Karpas-422 (cell line): ENCODE measurements at regions not wholly inside any gene's neighbourhood (a gene's known extent, or its start where the extent isn't known, plus 50 kb on each side); places are given as distances from the start of the nearest gene placed in this dataset.

ENCODE experiments used
- DNase-seq: peaks from one replicate; pipeline ENCODE4 v3.0.0-alpha.2; 2015
- H2AFZ ChIP-seq: fragments of 200-600 bp; sonication (generic); 2 replicates; pipeline ENCODE4 v1.6.1; 2014; ENCODE audit warnings: antibody characterized with exemption, low read length, mixed read lengths
- H3K27ac ChIP-seq: fragments of 200-600 bp; sonication (generic); 2 replicates; pipeline ENCODE4 v1.5.1; 2014; ENCODE audit warnings: mild to moderate bottlenecking, low read length, moderate library complexity
- H3K27me3 ChIP-seq: fragments of 200-600 bp; sonication (generic); 2 replicates; pipeline ENCODE4 v1.6.1; 2014; ENCODE audit warnings: low read length, mixed read lengths
- H3K36me3 ChIP-seq: fragments of 200-600 bp; sonication (generic); 2 replicates; pipeline ENCODE4 v1.6.1; 2014; ENCODE audit warnings: low read length, mixed read lengths; ENCODE audit not compliant: insufficient read depth
- H3K4me1 ChIP-seq: fragments of 200-600 bp; sonication (generic); 2 replicates; pipeline ENCODE4 v1.6.1; 2014; ENCODE audit warnings: mild to moderate bottlenecking, low read length, mixed read lengths
- H3K4me2 ChIP-seq: fragments of 200-600 bp; sonication (generic); 2 replicates; pipeline ENCODE4 v1.6.1; 2014; ENCODE audit warnings: low read length, low read depth, mild to moderate bottlenecking; ENCODE audit not compliant: poor library complexity, severe bottlenecking
- H3K4me3 ChIP-seq: fragments of 200-600 bp; sonication (generic); 2 replicates; pipeline ENCODE4 v1.5.1; 2014; ENCODE audit warnings: mild to moderate bottlenecking, antibody characterized with exemption, low read length, mixed read lengths
- H3K79me2 ChIP-seq: fragments of 200-600 bp; sonication (generic); 2 replicates; pipeline ENCODE4 v1.6.1; 2014; ENCODE audit warnings: mild to moderate bottlenecking, low read length, mixed read lengths
- H3K9ac ChIP-seq: fragments of 200-600 bp; sonication (generic); 2 replicates; pipeline ENCODE4 v1.6.0; 2014; ENCODE audit warnings: low read length
- H3K9me2 ChIP-seq: fragments of 200-600 bp; sonication (generic), shearing (Covaris generic); replicated peaks from 2 replicates; pipeline ENCODE4 v1.6.0; 2014; ENCODE audit warnings: mild to moderate bottlenecking, low read length, moderate library complexity; ENCODE audit not compliant: insufficient read depth
- H3K9me3 ChIP-seq: fragments of 300-700, 200-600 bp; sonication (generic); 2 replicates; pipeline ENCODE4 v1.6.1; 2014; ENCODE audit warnings: low read length, mixed read lengths
- H4K20me1 ChIP-seq: fragments of 200-600 bp; sonication (generic); 2 replicates; pipeline ENCODE4 v1.6.1; 2014; ENCODE audit warnings: mild to moderate bottlenecking, antibody characterized with exemption, low read length, low read depth; ENCODE audit not compliant: insufficient read depth

DNA sequence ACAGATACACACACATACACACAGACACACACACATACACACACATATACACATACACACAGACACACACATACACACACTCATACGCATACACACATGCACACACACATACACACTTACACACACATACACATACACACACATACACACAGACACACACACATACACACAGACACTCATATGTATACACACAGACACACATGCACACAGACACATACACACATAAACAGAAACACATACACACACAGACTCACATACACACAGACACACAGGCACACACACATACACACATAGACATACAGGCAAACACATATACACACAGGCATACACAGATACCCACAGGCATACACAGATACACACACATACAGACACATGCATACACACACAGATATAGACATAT is 143.9 kb upstream of the LYZL2 start:
- H3K9me2 ChIP-seq, result no peaks in the 10 kb centered on the region

DNA sequence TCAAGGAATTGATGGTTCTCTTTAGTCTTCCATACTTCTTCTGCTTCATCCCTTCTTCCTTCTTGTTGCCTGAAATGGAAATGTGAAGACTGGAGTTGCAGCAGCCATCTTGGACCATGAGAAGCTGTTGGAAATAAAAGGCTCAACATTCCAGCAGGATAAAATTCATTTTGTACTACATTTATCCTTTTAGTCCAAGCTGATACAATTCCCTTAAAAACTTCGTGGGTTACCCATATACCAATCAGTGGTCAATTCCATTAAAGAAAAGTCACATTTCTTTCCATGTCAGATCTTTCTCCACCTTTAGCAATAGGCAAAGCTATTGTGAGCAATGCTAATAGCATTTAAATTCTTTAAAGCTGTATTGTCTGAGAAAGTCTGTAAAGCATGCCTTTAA is 141.3 kb upstream of the LYZL2 start:
- Histone ChIP-seq H3K79me2 (no peaks in the 10 kb centered on the region), H2AFZ (no peak overlapping the region), H3K4me2 (no peak overlapping the region)

More for the DNA sequence above, 143.9 kb upstream of the LYZL2 start:
- H3K4me1 ChIP-seq, result no peaks in the 10 kb centered on the region
- H3K4me2 ChIP-seq, result no peak overlapping the region
- H3K4me3 ChIP-seq, result no peak overlapping the region
- no peaks in the 10 kb centered on the region for H4K20me1 ChIP-seq
- peaks cover 6% of the 10 kb centered on the region; the same call in 1 of the 2 replicates for H3K9me3 ChIP-seq
- H3K27ac ChIP-seq, result no peak overlapping the region
- H3K27me3 ChIP-seq, result peaks cover 5% of the 10 kb centered on the region; the same call in 1 of the 2 replicates
- no peak overlapping the region for H2AFZ ChIP-seq
- no peaks in the 10 kb centered on the region for H3K79me2 ChIP-seq
- H3K36me3 ChIP-seq, result no peaks in the 10 kb centered on the region
- no peak overlapping the region for H3K9ac ChIP-seq
- no peak for DNase-seq

GRCh38 chr10:30770229-30770628 is 140.7 kb upstream of the LYZL2 start:
- Histone ChIP-seq H3K36me3 (no peaks in the 10 kb centered on the region), H3K27ac (no peak overlapping the region), H2AFZ (no peak overlapping the region)

More for the DNA sequence above, 141.3 kb upstream of the LYZL2 start:
- Histone ChIP-seq H3K9me2 (no peaks in the 10 kb centered on the region), H3K9ac (no peak overlapping the region), H4K20me1 (no peaks in the 10 kb centered on the region), H3K9me3 (peaks cover 6% of the 10 kb centered on the region; the same call in 1 of the 2 replicates), H3K4me1 (peaks cover 3% of the 10 kb centered on the region), H3K27ac (no peak overlapping the region), H3K4me3 (no peak overlapping the region), H3K27me3 (peaks cover 5% of the 10 kb centered on the region; the same call in 1 of the 2 replicates), H3K36me3 (no peaks in the 10 kb centered on the region)
- DNase-seq, result no peak

GRCh38 chr10:30769361-30769760 is 139.8 kb upstream of the LYZL2 start:
- peaks cover 5% of the 10 kb centered on the region; the same call in 1 of the 2 replicates for H3K27me3 ChIP-seq
- no peaks in the 10 kb centered on the region for H3K9me2 ChIP-seq
- H2AFZ ChIP-seq, result no peak overlapping the region
- no peak overlapping the region for H3K27ac ChIP-seq
- H3K79me2 ChIP-seq, result no peaks in the 10 kb centered on the region
- no peak overlapping the region for H3K4me3 ChIP-seq
- H3K9me3 ChIP-seq, result peaks cover 6% of the 10 kb centered on the region; the same call in 1 of the 2 replicates
- peaks cover 15% of the 10 kb centered on the region for H3K4me1 ChIP-seq
- H3K36me3 ChIP-seq, result no peaks in the 10 kb centered on the region
- H3K4me2 ChIP-seq, result no peak overlapping the region
- H3K9ac ChIP-seq, result no peak overlapping the region
- no peaks in the 10 kb centered on the region for H4K20me1 ChIP-seq
- DNase-seq, result no peak

More at GRCh38 chr10:30770229-30770628, 140.7 kb upstream of the LYZL2 start:
- Histone ChIP-seq H3K79me2 (no peaks in the 10 kb centered on the region), H3K9me3 (peaks cover 6% of the 10 kb centered on the region; the same call in 1 of the 2 replicates), H4K20me1 (no peaks in the 10 kb centered on the region), H3K9me2 (no peaks in the 10 kb centered on the region), H3K4me1 (peaks cover 9% of the 10 kb centered on the region), H3K4me2 (no peak overlapping the region), H3K9ac (no peak overlapping the region), H3K27me3 (peaks cover 5% of the 10 kb centered on the region; the same call in 1 of the 2 replicates), H3K4me3 (no peak overlapping the region)
- DNase-seq, result no peak

GRCh38 chr10:30765616-30766015 is 136.1 kb upstream of the LYZL2 start:
- Histone ChIP-seq H3K27ac (no peak overlapping the region), H3K4me2 (peak overlapping the region; percentile 26), H3K9me2 (no peaks in the 10 kb centered on the region), H3K36me3 (no peaks in the 10 kb centered on the region), H3K4me1 (peaks cover 15% of the 10 kb centered on the region), H3K27me3 (peaks cover 5% of the 10 kb centered on the region; the same call in 1 of the 2 replicates), H3K79me2 (no peaks in the 10 kb centered on the region), H3K4me3 (no peak overlapping the region), H3K9ac (no peak overlapping the region), H4K20me1 (no peaks in the 10 kb centered on the region), H3K9me3 (peaks cover 4% of the 10 kb centered on the region; the same call in 1 of the 2 replicates), H2AFZ (no peak overlapping the region)
- peak; percentile 51 for DNase-seq

DNA sequence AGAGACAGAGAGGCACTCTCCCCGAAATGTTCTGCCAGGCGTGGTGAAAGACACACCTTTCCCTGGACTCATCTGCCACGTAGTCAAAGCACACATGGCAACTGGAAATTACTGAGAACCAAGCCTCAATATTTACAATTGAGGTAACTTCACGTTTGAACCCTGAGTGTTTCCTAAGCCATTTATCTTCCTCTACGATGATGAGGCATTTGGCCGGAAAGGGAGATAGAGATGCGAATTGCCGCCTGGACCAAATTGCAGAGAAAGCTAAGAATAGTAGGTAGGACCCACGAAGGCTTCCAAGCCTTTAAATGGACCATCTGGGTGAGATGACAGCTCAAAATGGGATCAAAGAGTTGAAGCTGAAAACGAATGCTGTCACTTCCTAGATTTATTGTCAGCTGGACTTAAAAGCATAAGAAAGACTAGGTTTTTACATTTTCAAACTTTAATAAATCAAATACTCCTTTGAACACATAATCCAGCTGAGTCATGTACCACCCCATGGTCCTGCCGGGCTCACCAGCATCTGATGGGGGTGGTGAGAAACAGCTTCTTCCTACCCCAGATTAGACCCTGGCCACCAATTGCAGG is 135.6 kb upstream of the LYZL2 start:
- H3K27me3 ChIP-seq, result peaks cover 2% of the 10 kb centered on the region; the same call in 1 of the 2 replicates
- no peak overlapping the region for H2AFZ ChIP-seq
- no peak overlapping the region for H3K4me3 ChIP-seq
- H3K79me2 ChIP-seq, result no peaks in the 10 kb centered on the region
- H4K20me1 ChIP-seq, result no peaks in the 10 kb centered on the region
- DNase-seq, result no peak
- no peaks in the 10 kb centered on the region for H3K36me3 ChIP-seq
- H3K4me1 ChIP-seq, result peaks cover 15% of the 10 kb centered on the region
- H3K27ac ChIP-seq, result no peak overlapping the region
- no peak overlapping the region for H3K9ac ChIP-seq
- no peaks in the 10 kb centered on the region for H3K9me2 ChIP-seq
- no peaks in the 10 kb centered on the region for H3K9me3 ChIP-seq
- peak overlapping the region; percentile 26 for H3K4me2 ChIP-seq

- H3K4me1 ChIP-seq, result peaks cover 21% of the 10 kb centered on the region
- no peak overlapping the region for H2AFZ ChIP-seq
- no peak overlapping the region for H3K4me2 ChIP-seq
- no peak overlapping the region for H3K9ac ChIP-seq
- no peaks in the 10 kb centered on the region for H4K20me1 ChIP-seq
- H3K9me3 ChIP-seq, result no peaks in the 10 kb centered on the region
- H3K36me3 ChIP-seq, result no peaks in the 10 kb centered on the region
- H3K79me2 ChIP-seq, result no peaks in the 10 kb centered on the region
- no peaks in the 10 kb centered on the region for H3K9me2 ChIP-seq
- no peak overlapping the region for H3K27ac ChIP-seq
- no peak overlapping the region for H3K4me3 ChIP-seq
- H3K27me3 ChIP-seq, result no peaks in the 10 kb centered on the region
- no peak for DNase-seq
Measured at GRCh38 chr10:30763918-30764317, 134.4 kb upstream of the LYZL2 start.

DNA sequence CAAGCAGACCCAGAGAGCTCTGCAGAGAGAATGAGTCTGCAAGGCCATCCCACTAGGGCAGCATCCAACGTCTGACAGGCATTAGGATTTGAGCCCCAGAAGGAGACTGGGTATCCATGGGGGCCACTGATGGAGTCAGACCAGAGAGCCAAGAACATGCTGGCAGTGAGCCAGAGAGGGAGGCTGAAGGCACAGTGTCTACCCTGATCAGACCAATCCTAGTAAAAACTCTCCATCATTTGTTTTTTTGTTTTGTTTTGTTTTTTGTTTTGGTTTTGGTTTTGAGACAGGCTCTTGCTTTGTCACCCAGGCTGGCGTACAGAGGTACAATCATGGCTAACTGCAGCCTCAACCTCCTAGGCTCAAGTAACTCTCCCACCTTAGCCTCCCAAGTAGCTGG is 133.1 kb upstream of the LYZL2 start:
- Histone ChIP-seq H3K9ac (no peak overlapping the region), H3K9me2 (no peaks in the 10 kb centered on the region), H3K9me3 (no peaks in the 10 kb centered on the region), H3K4me2 (no peak overlapping the region), H4K20me1 (no peaks in the 10 kb centered on the region), H3K36me3 (no peaks in the 10 kb centered on the region), H3K27ac (no peak overlapping the region), H2AFZ (no peak overlapping the region), H3K79me2 (no peaks in the 10 kb centered on the region), H3K4me3 (no peak overlapping the region), H3K27me3 (no peaks in the 10 kb centered on the region), H3K4me1 (peaks cover 21% of the 10 kb centered on the region)
- DNase-seq, result no peak
